Astrocyte (in vitro differentiated cells and primary cell): ENCODE measurements at regions not wholly inside any gene's neighbourhood (a gene's known extent, or its start where the extent isn't known, plus 50 kb on each side); places are given as distances from the start of the nearest gene placed in this dataset.

Experiments
- EZH2 ChIP-seq: IDR thresholded peaks from 2 replicates; pipeline ENCODE4 v1.6.1; 2012; ENCODE audit warnings: mild to moderate bottlenecking, low read length, inconsistent platforms; ENCODE audit not compliant: insufficient read depth
- TF ChIP-seq, protein P1 (sequence below): IDR thresholded peaks from 2 replicates; pipeline ENCODE4 v1.5.1; 2011; ENCODE audit warnings: low read depth, mild to moderate bottlenecking, inconsistent platforms, low read length, moderate library complexity; ENCODE audit not compliant: insufficient read depth

DNA sequence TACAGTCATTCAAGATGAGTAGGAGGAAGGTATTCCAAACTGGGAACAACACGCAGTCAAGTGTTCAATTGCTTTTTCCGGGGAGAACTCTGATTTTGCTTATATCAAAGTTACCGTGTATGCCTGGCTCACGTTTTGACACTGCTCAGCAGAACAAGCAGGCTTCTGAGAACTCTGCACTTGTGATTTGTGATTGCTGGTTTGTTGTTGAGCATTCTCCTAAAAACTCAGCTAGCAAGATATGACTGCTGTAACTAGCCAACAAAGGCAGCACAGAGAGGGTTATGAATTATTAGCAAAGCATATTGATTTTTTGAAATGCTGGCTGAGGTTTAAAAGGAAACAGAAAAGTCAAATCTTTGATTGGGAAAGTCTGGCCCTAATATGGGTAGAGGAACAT is 151.7 kb downstream of the ZPLD1 start:
- TF ChIP-seq, protein P1, sequence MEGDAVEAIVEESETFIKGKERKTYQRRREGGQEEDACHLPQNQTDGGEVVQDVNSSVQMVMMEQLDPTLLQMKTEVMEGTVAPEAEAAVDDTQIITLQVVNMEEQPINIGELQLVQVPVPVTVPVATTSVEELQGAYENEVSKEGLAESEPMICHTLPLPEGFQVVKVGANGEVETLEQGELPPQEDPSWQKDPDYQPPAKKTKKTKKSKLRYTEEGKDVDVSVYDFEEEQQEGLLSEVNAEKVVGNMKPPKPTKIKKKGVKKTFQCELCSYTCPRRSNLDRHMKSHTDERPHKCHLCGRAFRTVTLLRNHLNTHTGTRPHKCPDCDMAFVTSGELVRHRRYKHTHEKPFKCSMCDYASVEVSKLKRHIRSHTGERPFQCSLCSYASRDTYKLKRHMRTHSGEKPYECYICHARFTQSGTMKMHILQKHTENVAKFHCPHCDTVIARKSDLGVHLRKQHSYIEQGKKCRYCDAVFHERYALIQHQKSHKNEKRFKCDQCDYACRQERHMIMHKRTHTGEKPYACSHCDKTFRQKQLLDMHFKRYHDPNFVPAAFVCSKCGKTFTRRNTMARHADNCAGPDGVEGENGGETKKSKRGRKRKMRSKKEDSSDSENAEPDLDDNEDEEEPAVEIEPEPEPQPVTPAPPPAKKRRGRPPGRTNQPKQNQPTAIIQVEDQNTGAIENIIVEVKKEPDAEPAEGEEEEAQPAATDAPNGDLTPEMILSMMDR, result no peak
- TF ChIP-seq EZH2, result no peak
